HCT116 (cell line): ENCODE measurements at regions not wholly inside any gene's neighbourhood (a gene's known extent, or its start where the extent isn't known, plus 50 kb on each side); places are given as distances from the start of the nearest gene placed in this dataset.

ENCODE experiments used
- ATAC-seq: fragments of 200-7000 bp; cut with Tn5 transposase; 2 replicates; pipeline ENCODE4 v1.9.1; 2020; ENCODE audit warnings: mild to moderate bottlenecking, moderate library complexity
- BruUV-seq: library from RNA; stranded (reverse); fragments of 400-500 nt; replicated peaks from 2 replicates; lab custom pipeline; 2021; lab: Mats Ljungman, UMichigan
- CTCF ChIA-PET: fragments of 300-600 bp; sonication (Branson Sonifier 250); formaldehyde crosslinking; loops from one replicate; lab custom pipeline; 2021; ENCODE audit warnings: antibody characterized with exemption; lab: Charles Lee
- POLR2A ChIA-PET: fragments of 300-600, 350-600 bp; sonication (Branson Sonifier 250); formaldehyde crosslinking; loops from one replicate; lab custom pipeline; 2021; ENCODE audit warnings: antibody characterized with exemption; lab: Charles Lee
- RAD21 ChIA-PET, 2 experiments: fragments of 300-600 bp; sonication (Branson Sonifier 250); formaldehyde crosslinking; loops; one replicate each; lab custom pipeline; 2023; ENCODE audit warnings: low total read pairs in 2 of 2; ENCODE audit not compliant: uncharacterized antibody in 2 of 2, unreplicated experiment in 2 of 2, low non-redundant PET in 1 of 2; lab: Charles Lee
- DNase-seq: peaks from one replicate; pipeline ENCODE4 v3.0.0-alpha.2; 2010; ENCODE audit warnings: low read depth, low spot score
- H2AFZ ChIP-seq: fragments of 200-600 bp; shearing (Covaris generic), sonication (generic); 2 replicates; pipeline ENCODE4 v1.6.1; 2017; ENCODE audit warnings: low read depth, mixed run types, mixed read lengths, antibody characterized with exemption, low read length; ENCODE audit not compliant: poor library complexity, severe bottlenecking
- H3K27ac ChIP-seq: 2 replicates; pipeline ENCODE4 v1.5.1; 2012; ENCODE audit warnings: low read depth, low read length
- H3K27me3 ChIP-seq: fragments of 200-600 bp; sonication (generic); 2 replicates; pipeline ENCODE4 v1.6.1; 2016; ENCODE audit warnings: mixed run types, low read length, mixed read lengths; ENCODE audit not compliant: insufficient read depth
- H3K36me3 ChIP-seq, 2 experiments: fragments of 200-500 bp in 1 of 2; fragments of 200-600 bp in 1 of 2; sonication (Bioruptor generic) in 1 of 2; sonication (generic) in 1 of 2; 2 replicates each; pipeline versions ENCODE4 v1.5.1 to v1.6.1; 2014 to 2016; ENCODE audit warnings: low read length in 2 of 2, inconsistent platforms in 1 of 2, mixed read lengths in 1 of 2, mixed run types in 1 of 2; ENCODE audit not compliant: insufficient read depth in 2 of 2, control insufficient read depth in 1 of 2
- H3K4me1 ChIP-seq, 2 experiments: fragments of 200-600 bp in 1 of 2; sonication (generic) in 1 of 2; 2 replicates each; pipeline versions ENCODE4 v1.5.1 to v1.6.1; 2012 to 2017; ENCODE audit warnings: low read length in 2 of 2, inconsistent platforms in 1 of 2, mild to moderate bottlenecking in 1 of 2, mixed read lengths in 1 of 2, mixed run types in 1 of 2, moderate library complexity in 1 of 2; ENCODE audit not compliant: insufficient read depth in 2 of 2, control insufficient read depth in 1 of 2
- H3K4me2 ChIP-seq: fragments of 200-600 bp; sonication (generic); 2 replicates; pipeline ENCODE4 v1.6.1; 2017; ENCODE audit warnings: mixed run types, low read length, mixed read lengths
- H3K4me3 ChIP-seq, 2 experiments: fragments of 200-600 bp in 1 of 2; sonication (generic) in 1 of 2; replicated peaks in 1 of 2; 2 replicates each; pipeline ENCODE4 v1.5.1; 2011 to 2016; ENCODE audit warnings: low read length in 2 of 2, control low read depth in 1 of 2, low read depth in 1 of 2, mild to moderate bottlenecking in 1 of 2, mixed read lengths in 1 of 2, mixed run types in 1 of 2
- H3K79me2 ChIP-seq: fragments of 200-600 bp; sonication (generic); 2 replicates; pipeline ENCODE4 v1.6.1; 2017; ENCODE audit warnings: mild to moderate bottlenecking, mixed run types, low read length, moderate library complexity, mixed read lengths; ENCODE audit not compliant: insufficient read depth
- H3K9ac ChIP-seq: fragments of 200-600 bp; sonication (generic); 2 replicates; pipeline ENCODE4 v1.6.1; 2016; ENCODE audit warnings: low read length, mixed read lengths
- H3K9me2 ChIP-seq: fragments of 200-600 bp; sonication (generic), shearing (Covaris generic); 2 replicates; pipeline ENCODE4 v1.6.1; 2017; ENCODE audit warnings: mixed run types, mild to moderate bottlenecking, moderate library complexity; ENCODE audit not compliant: insufficient read depth
- H3K9me3 ChIP-seq, 2 experiments: fragments of 200-500 bp in 1 of 2; fragments of 200-600 bp in 1 of 2; sonication (Bioruptor generic) in 1 of 2; sonication (generic) in 1 of 2; 2 replicates each; pipeline ENCODE4 v1.6.1; 2014 to 2017; ENCODE audit warnings: low read length in 2 of 2, mixed read lengths in 2 of 2, inconsistent platforms in 1 of 2, low read depth in 1 of 2, mild to moderate bottlenecking in 1 of 2, mixed run types in 1 of 2, moderate library complexity in 1 of 2; ENCODE audit not compliant: control insufficient read depth in 1 of 2, insufficient read depth in 1 of 2
- H4K20me1 ChIP-seq: fragments of 200-600 bp; sonication (generic), shearing (Covaris generic); 2 replicates; pipeline ENCODE4 v1.6.1; 2017; ENCODE audit warnings: mixed run types, mild to moderate bottlenecking, moderate library complexity; ENCODE audit not compliant: insufficient read depth
- ELF1 ChIP-seq: IDR thresholded peaks from 2 replicates; pipeline ENCODE4 v1.6.1; 2012; ENCODE audit warnings: low read depth, borderline replicate concordance
- JUND ChIP-seq: IDR thresholded peaks from 2 replicates; pipeline ENCODE4 v1.6.1; 2012
- SP1 ChIP-seq: IDR thresholded peaks from 2 replicates; pipeline ENCODE4 v1.6.1; 2012; ENCODE audit warnings: low read depth
- intact Hi-C: fragments of 100-400 bp; cut with micrococcal nuclease; formaldehyde crosslinking; loops from 2 replicates; pipeline ENCODE4 v1.10.0; 2022

GRCh38 chr1:4033713-4034112, 133.6 kb upstream of the C1orf174 start:
- no peaks in the 10 kb centered on the region for H3K4me1 ChIP-seq
- TF ChIP-seq ELF1 (no peak), JUND (no peak), SP1 (no peak)
- CTCF ChIA-PET, result no interaction called here
- H4K20me1 ChIP-seq, result no peaks in the 10 kb centered on the region
- peaks cover 24% of the 10 kb centered on the region; the same call in 1 of the 2 replicates for H3K27me3 ChIP-seq
- H3K4me3 ChIP-seq, result no peak overlapping the region
- RAD21 ChIA-PET, result no interaction called here
- ATAC-seq (no peak), DNase-seq (no peak)
- H2AFZ ChIP-seq, result no peak overlapping the region
- POLR2A ChIA-PET, result no interaction called here
- intact Hi-C loops, result no loop called here
- no peaks in the 10 kb centered on the region for H3K79me2 ChIP-seq
- no peaks in the 10 kb centered on the region for H3K9me2 ChIP-seq
- H3K4me2 ChIP-seq, result no peak overlapping the region
- BruUV-seq, result no TSS peak
- H3K9me3 ChIP-seq, result no peaks in the 10 kb centered on the region
- no peak overlapping the region for H3K27ac ChIP-seq
- H3K36me3 ChIP-seq, result no peaks in the 10 kb centered on the region
- H3K9ac ChIP-seq, result no peak overlapping the region

- H3K79me2 ChIP-seq, result no peaks in the 10 kb centered on the region
- no peaks in the 10 kb centered on the region for H4K20me1 ChIP-seq
- no peaks in the 10 kb centered on the region for H3K36me3 ChIP-seq
- TF ChIP-seq JUND (no peak), ELF1 (no peak)
- H3K4me1 ChIP-seq, result no peaks in the 10 kb centered on the region
- no peak overlapping the region for H3K27ac ChIP-seq
- no peak overlapping the region for H3K4me2 ChIP-seq
- H3K9ac ChIP-seq, result no peak overlapping the region
- CTCF ChIA-PET, result no interaction called here
- DNase-seq (no peak), ATAC-seq (no peak)
- POLR2A ChIA-PET, result no interaction called here
- intact Hi-C loops, result no loop called here
- no TSS peak for BruUV-seq
- no peaks in the 10 kb centered on the region for H3K9me2 ChIP-seq
- H3K27me3 ChIP-seq, result peaks cover 24% of the 10 kb centered on the region; the same call in 1 of the 2 replicates
- H3K9me3 ChIP-seq, result no peaks in the 10 kb centered on the region
- no peak overlapping the region for H3K4me3 ChIP-seq
- RAD21 ChIA-PET, result no interaction called here
- no peak overlapping the region for H2AFZ ChIP-seq
Observed at GRCh38 chr1:4034318-4034887, 134.3 kb upstream of the C1orf174 start.
